ENCODE measurements at regions not wholly inside any gene's neighbourhood (a gene's known extent, or its start where the extent isn't known, plus 50 kb on each side); places are given as distances from the start of the nearest gene placed in this dataset.
A peak's percentile ranks its signal among the peaks of the same experiment; 100 is the strongest.

DNA sequence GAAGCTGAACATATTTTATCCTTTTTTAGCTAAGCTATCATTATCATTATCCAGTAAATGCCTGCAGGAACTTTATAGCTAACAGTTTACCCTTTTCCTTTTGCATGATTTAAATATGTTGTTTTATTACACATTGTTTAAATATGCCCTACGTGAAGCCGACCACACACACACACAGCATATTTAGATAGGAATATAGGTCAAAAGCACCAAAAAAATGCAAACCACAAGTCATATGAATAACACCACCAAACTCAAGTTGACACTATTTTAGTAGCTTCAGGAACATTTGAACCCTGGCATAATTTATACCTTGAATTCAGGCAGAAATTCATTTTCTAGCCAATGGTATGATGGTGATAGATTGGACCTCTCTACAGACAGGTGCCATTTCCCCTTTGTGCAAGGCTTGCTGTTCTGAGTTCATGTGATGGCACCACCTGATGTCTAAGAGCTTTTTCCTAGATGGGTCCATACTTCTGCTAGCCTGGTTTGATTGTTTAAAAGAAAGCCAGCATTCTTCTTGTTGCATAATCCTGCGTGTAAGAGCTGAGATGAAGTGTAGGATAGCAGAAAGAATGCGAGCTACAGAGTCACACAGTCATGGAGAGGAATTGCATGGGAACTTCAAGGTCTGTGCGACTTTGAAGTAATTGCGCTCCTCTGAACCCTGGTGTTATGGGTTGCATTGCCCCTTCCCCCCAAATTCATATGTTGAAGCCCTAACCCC, 454.8 kb upstream of the SOX5 start:
- DNase-seq: no peak

DNA sequence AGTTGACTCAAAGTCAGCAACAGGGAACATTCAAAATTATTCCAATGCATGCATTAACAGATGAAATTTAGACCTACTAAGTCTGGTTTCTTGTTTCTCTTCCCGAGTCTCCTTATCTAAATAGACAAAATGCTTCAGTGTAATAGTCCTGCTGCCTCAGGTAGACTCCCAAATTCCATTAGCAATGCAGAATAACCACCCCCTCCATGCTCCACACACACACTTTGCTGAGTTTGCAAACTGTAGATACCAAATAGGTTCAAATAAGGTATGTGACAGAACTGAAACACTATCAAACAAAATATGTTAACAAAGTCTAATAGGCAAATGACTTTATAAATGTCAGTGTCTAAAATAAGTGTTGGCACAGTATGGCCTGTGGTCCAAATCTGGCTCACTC, 451.1 kb upstream of the SOX5 start:
- no peak for DNase-seq

DNA sequence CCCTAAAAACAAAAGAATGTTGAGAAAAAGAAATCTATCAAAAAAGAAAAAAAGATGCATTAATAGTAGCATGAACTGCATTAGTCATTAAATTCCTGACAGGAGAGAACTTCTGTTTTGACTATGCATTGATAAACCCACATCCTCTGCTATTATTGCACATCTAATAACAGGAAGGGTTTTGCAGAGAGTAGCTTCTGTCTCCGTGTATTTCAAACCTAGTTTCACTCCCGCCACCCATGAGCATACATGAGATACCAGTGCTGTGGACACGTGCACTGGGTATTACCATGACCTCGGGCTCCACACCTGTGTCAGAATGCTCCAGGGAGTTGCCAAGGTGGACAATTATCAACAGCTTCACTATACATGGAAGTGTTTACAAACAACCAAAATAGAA, 449.1 kb upstream of the SOX5 start:
- no peak for DNase-seq

DNA sequence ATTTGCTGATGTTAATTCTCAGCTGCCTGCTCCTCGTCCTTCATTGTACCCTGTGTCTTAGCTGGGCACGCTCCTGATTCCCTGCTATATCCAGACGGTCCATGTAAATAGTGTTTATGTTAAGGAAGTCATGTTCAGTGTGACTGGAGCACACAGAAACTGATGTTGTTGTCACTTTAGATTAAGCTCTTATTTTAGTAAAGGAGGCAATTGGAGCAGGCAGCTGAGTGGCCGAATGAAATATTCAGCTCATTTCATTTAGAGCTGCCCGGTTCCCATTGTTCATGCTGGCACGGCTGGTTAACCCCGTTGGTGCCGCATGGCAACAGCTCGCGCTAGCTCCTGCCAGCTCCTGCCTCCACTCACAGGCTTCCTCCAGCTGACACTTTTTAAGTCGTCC, 446.8 kb upstream of the SOX5 start:
- no peak for DNase-seq

DNA sequence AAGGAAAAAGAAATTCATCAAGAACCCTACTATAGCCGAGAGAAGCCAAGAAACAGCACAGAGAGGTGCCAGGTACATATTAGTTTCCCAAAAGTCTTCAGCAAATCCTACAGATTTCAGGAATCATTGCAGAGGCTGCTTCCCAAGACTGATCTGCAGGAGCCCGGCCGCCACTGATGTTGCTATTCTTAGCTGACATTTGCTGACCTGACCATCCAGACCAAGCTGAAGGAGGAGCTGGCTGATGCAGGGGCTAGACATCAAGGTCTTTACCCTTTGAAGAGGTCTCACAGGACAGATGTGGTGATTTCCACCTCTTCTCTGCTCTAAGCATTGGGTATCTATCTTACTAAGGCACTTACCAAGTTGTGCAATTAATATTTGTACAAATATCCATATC, 444.8 kb upstream of the SOX5 start:
- no peak for DNase-seq

DNA sequence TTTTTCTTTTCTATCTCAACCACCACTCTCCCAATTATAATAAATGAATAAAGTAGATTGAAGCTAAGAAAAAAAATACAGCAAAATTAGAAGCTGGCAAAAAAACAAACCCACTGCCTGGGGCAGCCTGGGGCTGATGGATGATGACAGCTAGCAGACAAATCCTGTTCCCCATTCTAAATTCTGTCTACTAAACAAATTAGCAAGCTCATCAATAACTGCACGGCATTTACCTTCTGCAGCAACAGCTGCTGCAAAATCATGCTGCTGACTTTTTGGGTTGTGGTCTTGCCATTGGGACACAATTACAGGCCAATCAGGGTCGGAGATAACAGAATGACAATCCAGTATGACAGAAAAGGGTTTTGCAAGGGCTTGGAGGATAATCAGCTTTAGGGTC, 443.6 kb upstream of the SOX5 start:
- no peak for DNase-seq

DNA sequence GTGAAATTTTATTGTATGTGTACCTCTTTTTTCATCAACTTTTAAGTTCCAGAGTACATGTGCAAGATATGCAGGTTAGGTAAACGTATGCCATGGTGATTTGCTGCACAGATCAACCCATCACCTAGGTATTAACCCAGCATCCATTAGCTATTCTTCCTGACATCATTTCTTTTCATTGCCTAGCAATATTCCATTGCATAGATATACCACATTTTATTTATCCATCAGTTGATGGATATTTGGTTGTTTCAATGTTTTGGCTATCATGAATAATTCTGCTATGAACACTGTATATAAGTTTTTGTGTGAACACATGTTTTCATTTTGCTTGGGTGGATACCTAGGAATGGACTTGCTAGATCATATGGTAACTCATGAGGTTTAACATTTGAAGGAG, 439.9 kb upstream of the SOX5 start:
- DNase-seq: no peak

DNA sequence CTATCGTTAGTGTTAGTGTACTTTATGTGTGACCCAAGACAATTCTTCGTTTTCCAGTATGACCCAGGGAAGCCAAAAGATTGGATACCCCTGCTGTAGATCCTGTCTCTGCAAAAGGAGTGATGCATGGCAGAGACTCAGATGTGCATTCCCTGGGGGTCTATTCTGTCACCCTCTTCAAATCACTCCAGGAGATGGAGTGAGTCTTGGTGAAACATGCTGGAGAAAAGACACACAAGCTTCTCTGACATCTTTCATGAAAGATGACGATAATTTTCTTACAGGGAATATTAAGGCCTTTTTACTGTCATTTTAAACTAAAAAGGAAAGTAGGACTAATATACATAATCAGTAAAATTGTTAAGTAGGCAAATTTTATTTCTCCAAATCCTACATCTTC, 437.9 kb upstream of the SOX5 start:
- no peak for DNase-seq

DNA sequence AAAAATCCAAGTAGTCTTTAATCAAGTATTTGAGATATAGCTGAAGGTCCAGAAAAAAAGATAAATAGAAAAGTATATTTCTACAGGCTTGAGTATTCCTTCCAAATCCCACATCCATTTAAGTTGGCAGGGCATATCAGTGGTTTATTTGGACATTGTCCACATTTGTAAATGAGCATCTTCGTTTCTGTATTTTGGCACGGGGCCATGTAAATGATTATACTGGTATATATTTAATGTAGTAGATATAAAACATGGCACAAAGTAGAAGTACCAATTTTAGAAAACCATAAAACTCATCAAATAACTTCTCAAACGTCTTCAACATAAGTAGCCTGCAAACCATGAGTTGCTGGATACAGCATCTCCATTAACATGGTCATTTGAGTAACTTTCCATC, 437.4 kb upstream of the SOX5 start:
- no peak for DNase-seq

DNA sequence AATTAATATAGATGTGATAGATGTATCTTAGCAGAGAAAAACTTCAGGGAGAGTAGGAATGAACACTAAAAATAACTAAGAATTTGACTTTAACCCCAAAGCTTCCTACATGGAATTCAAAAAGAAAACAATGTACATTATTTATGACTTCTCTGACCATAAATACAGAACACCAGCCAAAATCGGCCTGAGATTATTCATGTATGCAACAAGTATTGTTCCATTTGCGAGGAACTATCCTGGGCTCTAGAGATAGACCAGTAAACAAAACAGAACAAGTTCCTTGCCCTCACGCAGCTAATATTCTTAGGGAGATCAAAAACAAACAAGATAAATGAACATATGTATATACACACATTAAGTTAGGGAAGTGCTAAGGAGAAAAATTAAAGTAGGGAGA, 432.3 kb upstream of the SOX5 start:
- DNase-seq: no peak

DNA sequence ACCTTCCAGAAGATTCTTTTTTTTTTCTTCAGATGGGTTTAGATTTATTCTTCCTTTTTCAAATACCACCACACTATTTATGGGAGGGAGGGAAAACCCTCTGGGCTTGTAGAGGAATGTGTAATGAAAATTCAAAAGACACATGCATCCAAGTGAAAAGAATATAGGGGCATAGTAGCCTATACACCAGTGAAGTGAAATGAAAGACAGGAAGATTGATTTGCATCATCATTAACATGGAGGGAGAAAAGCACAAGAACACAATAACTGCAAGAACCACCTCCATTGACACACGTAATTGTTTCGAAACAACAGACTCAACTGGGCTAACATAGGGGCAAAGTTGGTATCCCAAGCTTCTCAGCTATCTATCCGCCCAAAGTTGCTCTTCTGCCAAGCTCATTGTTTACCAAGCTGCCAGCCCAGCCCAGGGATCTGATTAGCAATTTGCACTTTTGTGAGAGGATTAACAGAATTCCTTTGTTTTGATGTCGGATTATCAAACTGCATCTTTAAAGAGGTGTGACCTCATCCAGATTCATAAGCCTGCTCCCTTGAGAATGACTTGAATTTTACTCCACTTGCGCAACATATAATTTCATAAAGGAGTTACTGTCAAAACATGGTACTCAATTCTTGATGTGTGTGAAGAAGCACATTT, 430.5 kb upstream of the SOX5 start:
- no peak for DNase-seq

DNA sequence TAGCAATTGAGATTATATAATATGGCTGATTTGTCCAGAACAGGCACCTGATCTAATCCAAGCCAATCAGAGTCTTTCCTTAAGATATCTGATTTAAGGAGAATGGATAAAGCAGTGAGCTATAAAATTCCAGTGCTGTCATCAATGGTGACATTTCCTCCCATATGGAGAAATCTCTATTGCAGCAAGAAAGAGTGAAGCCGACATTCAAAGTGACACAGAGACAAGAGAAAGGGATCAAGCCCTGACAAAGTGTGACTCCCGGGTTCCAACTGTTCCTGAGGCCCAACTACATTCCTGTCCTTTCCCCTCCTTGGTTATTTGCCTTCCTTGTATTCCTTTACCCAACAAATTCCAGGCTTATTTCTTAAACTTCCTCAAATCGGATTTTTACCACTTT, 430.0 kb upstream of the SOX5 start:
- no peak for DNase-seq

DNA sequence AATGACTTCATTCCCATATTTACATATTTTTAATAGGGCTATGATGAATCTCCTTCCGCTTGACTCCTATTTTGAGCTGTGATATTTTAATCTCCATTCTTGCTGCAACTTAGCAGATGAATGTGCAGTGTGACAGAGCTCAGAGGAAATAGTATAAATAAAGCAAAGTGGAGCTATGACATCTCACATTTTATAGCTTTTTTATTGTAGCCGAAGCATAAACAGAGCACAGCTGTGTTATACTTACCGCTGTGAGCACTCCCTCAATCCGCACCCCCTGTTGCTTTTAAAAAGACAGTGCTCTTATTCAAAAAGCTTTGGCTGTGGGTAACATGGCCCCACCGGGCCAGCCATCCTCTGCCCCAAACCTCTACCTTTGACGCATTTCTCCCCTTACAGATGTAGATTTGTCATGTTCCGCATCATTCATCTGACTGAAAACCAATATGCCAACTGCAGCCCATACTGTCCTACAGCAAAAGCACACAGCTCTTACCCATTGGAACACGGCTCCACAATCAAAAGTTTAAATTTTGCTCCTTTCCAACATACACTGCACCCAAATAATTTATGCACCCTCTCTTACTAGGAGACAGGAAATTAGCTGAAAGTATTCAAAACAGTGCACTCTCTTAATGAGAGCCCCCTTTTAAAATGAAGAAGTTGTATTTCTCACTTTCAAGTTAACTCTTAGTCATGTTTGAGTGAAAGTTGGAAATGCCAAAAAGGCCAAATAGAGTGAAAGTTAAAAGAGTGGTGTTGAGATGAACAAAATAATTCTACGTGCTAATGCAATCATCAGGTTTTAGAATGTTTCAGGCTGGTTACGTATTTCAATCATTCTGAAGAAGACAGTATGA, 429.3 kb upstream of the SOX5 start:
- DNase-seq: no peak

DNA sequence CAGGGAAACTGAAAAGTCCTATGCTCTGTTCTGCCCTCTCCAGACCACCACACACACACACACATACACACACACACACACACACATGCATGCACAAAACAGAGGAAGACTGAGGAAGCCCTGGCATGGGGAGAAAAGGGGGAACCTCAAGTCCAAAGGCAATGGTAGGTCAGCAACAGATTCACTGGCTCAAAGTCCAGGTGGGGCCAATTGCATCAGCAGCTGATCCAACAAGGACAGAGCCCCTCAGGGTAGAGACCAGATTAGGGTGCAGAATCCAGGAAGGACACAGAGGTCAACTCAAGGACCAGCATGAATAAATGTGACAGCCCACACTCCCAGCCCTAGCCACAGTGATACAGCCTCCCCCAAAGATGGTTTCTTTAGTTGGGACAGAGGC, 425.0 kb upstream of the SOX5 start:
- no peak for DNase-seq

DNA sequence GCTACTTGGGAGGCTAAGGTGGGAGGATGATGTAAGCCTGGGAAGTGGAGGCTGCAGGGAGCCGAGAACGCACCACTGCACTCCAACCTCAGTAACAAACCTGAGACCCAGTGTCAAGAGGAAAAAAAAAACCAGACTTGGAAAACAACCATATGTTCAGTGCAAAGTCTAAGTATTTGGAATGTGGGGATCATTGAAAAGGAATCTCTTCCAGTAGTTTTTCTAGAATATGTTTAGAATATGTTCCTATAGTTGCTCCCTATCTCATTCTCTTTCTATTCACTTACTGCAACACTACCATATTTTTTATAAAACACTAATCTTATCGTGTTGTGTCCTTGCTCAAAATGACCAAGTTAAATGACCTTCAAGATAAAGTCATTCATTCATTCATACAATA, 423.5 kb upstream of the SOX5 start:
- DNase-seq: no peak

DNA sequence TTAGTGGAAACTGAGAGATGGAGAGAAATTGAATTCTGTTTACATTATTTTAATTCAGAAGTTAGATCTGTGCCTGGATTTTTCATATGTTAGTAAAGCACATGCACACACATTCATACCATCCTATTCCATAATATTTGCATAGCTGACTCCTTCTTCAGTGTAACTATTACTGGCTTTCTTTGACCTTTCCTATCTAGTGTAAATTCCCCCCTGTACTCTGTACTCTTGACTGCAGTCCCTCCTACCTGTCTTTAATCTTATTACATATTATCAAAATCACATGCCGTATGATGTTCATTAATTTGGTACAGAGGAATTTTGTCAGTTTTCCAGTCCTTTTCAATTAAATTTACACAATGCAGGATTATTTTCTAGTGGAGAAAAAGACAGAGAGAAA, 417.0 kb upstream of the SOX5 start:
- no peak for DNase-seq

DNA sequence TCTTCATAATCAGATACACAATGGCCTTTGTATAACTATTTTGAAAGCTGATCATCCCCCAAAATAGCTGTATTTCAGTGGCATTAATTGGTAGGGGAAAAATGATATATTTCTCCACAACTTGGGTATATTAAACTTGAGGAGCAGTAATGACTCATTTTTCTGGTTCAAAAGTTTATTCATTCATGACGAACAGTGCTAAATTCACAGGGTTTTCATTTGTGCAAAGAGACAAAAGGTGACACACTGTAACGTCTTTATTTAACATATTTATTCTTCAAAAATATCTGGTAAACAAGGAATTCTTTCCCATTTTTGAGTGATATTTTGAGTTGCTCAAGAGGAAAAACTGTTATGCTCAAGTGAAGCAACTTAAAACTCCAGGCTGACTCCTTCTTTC, 415.5 kb upstream of the SOX5 start:
- no peak for DNase-seq

DNA sequence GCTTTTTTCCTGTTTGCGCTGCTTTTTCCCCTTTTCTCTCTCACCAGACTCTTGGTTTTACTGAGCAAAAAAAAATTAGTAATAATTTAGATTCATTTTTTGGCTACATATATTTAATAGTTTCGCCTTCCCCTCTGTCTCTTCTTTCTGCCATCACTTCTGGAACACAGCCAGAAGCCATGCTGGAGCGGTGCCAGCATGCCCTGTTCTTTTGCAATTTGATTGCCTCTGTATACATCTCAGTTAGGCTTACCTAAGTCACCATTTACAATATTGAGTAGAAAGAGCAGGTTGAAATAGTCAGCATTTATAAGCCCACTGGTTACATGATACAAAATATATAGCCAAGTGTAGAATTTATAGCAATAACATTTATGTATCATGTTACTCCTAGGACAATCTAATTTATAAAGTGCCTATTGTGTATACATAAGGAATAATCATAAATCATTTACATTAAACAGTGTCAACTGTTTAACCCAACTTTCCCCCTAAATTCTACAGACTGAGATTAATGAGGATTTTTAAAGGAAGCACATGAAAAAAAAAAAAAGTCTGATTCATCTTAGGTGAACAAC, 413.8 kb upstream of the SOX5 start:
- DNase-seq: peak; percentile 59

DNA sequence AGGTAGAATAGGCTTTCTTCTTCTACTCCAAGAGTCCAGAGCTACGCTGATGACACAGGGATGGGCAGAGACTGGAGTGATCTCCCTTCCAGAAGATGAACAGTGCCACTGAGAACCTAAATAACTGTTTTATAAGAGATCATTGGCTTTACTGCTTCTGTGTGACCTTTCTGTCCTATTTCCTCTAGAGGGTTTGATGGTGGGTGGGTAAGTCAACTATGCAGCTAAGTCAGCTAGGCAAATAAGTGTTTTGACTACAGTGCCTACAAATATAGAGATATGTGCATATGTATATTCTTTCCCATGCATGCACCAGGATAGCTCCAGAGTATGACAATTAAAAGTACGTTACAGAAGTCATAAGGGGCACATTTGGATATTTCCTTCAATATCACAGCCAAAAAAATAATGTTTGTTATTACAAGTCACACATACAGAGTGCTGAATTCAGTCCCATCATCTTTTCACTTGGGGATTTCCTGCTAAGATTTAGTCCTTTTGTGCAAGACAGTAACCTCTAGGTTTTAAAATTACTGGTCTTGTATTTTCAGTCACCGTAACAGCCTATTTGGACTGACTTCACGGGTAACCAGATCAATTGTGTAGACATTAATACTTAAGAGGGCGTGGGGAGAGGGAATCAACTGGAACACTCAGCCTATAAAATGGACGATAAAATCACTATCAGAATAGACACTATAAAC, 412.6 kb upstream of the SOX5 start:
- DNase-seq: no peak

DNA sequence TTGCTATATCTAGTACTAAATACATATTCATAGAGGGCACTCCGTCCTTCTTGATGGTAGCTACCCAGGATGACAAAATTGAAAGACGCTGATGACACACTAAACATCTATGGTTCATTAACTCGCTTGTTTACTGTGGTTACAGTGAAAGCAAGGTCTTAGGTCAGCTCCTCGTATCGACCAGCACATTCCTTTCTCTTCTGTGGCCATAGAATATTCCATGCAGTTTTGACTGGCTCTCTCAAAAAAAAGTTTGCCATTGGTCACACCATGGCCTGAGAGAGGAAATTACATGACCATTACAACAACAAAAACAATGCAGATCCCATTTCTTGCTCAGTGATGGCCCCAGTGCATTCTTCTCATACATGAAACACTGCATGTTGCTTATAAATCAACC, 411.4 kb upstream of the SOX5 start:
- DNase-seq: no peak

DNA sequence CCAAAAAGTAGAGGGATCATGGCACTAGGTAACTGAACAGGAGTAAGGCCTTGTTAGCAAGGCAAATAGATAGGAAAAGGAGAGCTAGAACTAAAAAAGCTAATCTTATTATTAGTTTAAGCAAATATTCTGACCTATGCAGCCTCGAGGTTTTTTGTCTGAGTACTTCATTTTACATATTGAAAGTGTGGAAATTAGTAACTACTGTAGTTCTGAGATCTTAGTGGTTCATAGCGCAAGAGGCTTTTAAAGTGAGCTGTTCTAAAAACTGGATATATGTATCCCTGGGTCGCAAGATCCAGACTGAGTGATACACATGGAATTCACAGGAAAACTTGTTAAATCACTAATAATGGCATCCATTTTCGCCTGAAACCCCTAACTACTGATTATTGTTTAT, 411.0 kb upstream of the SOX5 start:
- no peak for DNase-seq

DNA sequence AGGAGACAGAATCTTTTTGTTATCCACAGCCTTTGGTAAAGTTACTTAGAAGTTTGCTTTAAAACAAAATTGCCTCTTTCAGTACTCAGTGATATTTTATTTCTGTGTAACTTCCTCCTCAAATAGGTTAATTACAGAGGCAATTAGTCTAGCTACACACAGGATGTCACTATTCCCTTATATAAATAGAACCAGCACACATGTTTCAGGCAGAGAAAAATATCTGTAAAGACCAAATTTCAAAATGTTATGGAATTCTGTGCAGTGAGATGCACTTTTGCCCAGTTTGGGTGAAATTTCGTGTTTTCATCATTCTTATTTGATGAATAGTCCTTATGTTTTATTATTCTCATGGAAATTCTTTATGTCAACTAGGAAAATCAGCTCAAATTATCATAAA, 410.6 kb upstream of the SOX5 start:
- DNase-seq: no peak

DNA sequence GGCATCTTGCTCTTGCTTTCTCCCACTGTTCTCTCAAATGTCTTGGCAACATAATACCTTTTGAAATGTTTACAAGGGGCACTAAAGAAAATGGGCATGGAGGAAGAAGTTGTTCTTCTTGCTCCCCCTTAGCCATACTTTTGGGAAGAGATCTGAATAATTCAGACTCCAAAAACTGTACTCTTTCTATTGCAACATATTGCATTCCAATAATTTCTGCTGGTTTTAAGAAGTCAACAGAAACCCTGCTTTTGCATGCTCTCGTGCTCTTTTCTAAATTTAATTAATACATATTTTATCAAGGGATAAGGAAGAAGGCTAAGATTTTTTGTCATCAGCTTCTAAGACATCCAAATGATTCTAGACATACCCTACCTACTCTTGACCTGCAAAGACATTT, 409.9 kb upstream of the SOX5 start:
- no peak for DNase-seq

Measured in NCI-H1694 (cell line).